Nephron progenitor cell (in vitro differentiated cells): ENCODE measurements at regions not wholly inside any gene's neighbourhood (a gene's known extent, or its start where the extent isn't known, plus 50 kb on each side); places are given as distances from the start of the nearest gene placed in this dataset.

ENCODE experiments used
- DNase-seq: peaks from one replicate; pipeline ENCODE4 v3.0.0; 2021
- H3K27ac Mint-ChIP-seq: 2 replicates; pipeline ENCODE4 v1.8.0; 2021; ENCODE audit warnings: mild to moderate bottlenecking, moderate library complexity, mixed read lengths
- H3K27me3 Mint-ChIP-seq: 2 replicates; pipeline ENCODE4 v1.8.0; 2021; ENCODE audit warnings: mild to moderate bottlenecking, low read depth, mixed read lengths; ENCODE audit not compliant: poor library complexity
- H3K36me3 Mint-ChIP-seq: 2 replicates; pipeline ENCODE4 v1.8.0; 2021; ENCODE audit warnings: low read depth, mixed read lengths
- H3K4me1 Mint-ChIP-seq: 2 replicates; pipeline ENCODE4 v1.8.0; 2021; ENCODE audit warnings: mixed read lengths
- H3K4me3 Mint-ChIP-seq: 2 replicates; pipeline ENCODE4 v1.8.0; 2021; ENCODE audit warnings: mild to moderate bottlenecking, moderate library complexity, mixed read lengths
- H3K9me3 Mint-ChIP-seq: 2 replicates; pipeline ENCODE4 v1.8.0; 2021; ENCODE audit warnings: mild to moderate bottlenecking, moderate library complexity, mixed read lengths
- CTCF ChIP-seq: fragments of 200-600 bp; sonication (generic); IDR thresholded peaks from 2 replicates; pipeline ENCODE4 v1.5.0; 2021; ENCODE audit warnings: antibody characterized with exemption

DNA sequence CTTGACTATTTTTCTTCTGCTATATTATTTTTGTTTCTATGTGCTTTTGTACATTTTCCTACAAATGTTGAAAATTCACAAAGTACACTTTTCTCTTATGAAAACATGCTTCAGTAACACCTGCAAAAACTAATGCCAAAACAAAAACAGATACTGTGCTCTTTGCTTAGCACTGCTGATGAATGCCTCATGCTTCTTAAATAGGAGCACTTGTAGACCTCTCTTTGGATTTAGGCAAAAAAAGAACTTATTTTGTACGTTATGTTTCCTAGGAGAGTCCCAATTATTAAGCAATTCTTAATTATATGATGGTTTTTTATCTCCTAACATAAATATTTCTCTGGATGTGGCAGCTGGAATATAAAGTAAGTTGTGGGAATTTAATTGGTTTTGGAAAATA, 285.0 kb upstream of the ARSJ start:
- H3K27me3 Mint-ChIP-seq = no peaks in the 10 kb centered on the region
- no peak for TF ChIP-seq CTCF
- no peaks in the 10 kb centered on the region for H3K36me3 Mint-ChIP-seq
- H3K4me1 Mint-ChIP-seq = no peaks in the 10 kb centered on the region
- peaks cover 9% of the 10 kb centered on the region for H3K9me3 Mint-ChIP-seq
- H3K4me3 Mint-ChIP-seq = no peak overlapping the region
- no peak for DNase-seq
- H3K27ac Mint-ChIP-seq = no peak overlapping the region

DNA sequence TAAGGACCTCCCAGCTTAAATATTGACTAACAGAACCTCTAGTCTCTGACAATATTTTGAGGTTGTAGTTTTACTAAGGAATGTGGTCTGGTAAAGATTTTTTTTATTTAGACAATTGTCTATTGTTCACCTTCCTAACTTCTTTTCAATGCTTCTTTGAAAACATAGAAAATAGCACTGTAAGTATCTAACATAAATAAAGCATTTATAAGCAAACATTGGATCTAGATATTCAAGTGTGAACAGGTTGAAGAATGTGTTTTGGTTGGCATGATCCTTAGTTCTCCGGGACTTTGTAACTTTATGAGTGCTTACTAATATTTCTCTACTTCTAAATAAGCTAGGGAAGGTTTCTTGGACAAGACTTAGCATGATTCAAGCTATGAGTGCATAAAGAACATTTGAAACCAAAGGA, 285.4 kb upstream of the ARSJ start:
- no peak overlapping the region for H3K4me3 Mint-ChIP-seq
- H3K9me3 Mint-ChIP-seq = peaks cover 9% of the 10 kb centered on the region
- no peak for TF ChIP-seq CTCF
- H3K36me3 Mint-ChIP-seq = no peaks in the 10 kb centered on the region
- H3K27me3 Mint-ChIP-seq = no peaks in the 10 kb centered on the region
- H3K4me1 Mint-ChIP-seq = no peaks in the 10 kb centered on the region
- H3K27ac Mint-ChIP-seq = no peak overlapping the region
- no peak for DNase-seq

- Mint-ChIP-seq H3K36me3 (no peaks in the 10 kb centered on the region), H3K27me3 (no peaks in the 10 kb centered on the region), H3K9me3 (peaks cover 9% of the 10 kb centered on the region), H3K27ac (no peak overlapping the region), H3K4me3 (no peak overlapping the region), H3K4me1 (no peaks in the 10 kb centered on the region)
- DNase-seq = no peak
- TF ChIP-seq CTCF = no peak
Observed at GRCh38 chr4:114265342-114265741, 285.9 kb upstream of the ARSJ start.

- H3K27ac Mint-ChIP-seq = no peak overlapping the region
- H3K36me3 Mint-ChIP-seq = no peaks in the 10 kb centered on the region
- no peak overlapping the region for H3K4me3 Mint-ChIP-seq
- no peaks in the 10 kb centered on the region for H3K9me3 Mint-ChIP-seq
- H3K27me3 Mint-ChIP-seq = no peaks in the 10 kb centered on the region
- no peak for TF ChIP-seq CTCF
- H3K4me1 Mint-ChIP-seq = no peaks in the 10 kb centered on the region
- DNase-seq = no peak
Observed at GRCh38 chr4:114267976-114268375, 288.5 kb upstream of the ARSJ start.

DNA sequence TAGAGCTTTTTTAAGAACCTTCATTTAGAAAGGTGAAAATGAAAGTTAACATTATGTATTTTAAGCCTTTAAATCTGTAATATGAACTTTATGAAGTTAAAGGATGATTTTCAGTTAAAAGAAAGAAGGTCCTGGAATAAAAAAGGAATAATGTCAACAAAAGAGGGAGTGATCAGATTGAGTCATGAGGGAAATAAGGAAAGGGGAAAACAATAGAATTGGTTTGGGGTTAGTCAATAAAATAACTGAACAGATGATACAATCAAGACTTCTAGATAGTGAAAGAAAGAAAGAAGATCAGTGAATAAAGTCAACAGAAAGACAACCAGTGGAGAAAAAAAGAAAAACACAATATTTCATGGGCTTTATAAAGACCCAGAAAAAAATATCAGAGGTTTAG, 291.6 kb upstream of the ARSJ start:
- H3K27me3 Mint-ChIP-seq = no peaks in the 10 kb centered on the region
- H3K9me3 Mint-ChIP-seq = no peaks in the 10 kb centered on the region
- no peak for TF ChIP-seq CTCF
- no peak overlapping the region for H3K27ac Mint-ChIP-seq
- DNase-seq = no peak
- H3K4me1 Mint-ChIP-seq = no peaks in the 10 kb centered on the region
- H3K4me3 Mint-ChIP-seq = no peak overlapping the region
- no peaks in the 10 kb centered on the region for H3K36me3 Mint-ChIP-seq

DNA sequence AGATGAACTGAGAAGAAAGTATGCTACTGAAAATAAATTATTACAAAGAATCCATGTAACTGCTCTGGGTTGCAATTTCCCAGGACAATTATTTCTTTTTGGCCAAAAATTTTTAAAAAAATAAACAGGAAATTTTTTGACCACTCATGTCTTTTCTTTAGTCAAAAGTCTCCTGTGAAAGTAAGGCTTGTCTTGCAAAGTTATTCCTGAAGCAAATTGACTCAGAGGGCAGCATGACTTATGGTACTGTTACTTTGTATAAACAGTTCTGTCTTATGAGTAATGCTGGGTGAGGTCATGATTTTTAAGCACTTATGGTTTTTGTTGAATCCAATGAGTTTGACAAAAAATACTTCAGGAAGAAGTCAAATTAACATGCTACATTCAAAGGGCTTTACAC, 292.8 kb upstream of the ARSJ start:
- no peaks in the 10 kb centered on the region for H3K27me3 Mint-ChIP-seq
- no peaks in the 10 kb centered on the region for H3K36me3 Mint-ChIP-seq
- H3K9me3 Mint-ChIP-seq = no peaks in the 10 kb centered on the region
- TF ChIP-seq CTCF = no peak
- no peak for DNase-seq
- H3K4me3 Mint-ChIP-seq = no peak overlapping the region
- H3K27ac Mint-ChIP-seq = no peak overlapping the region
- no peaks in the 10 kb centered on the region for H3K4me1 Mint-ChIP-seq
